ENCODE measurements at regions not wholly inside any gene's neighbourhood (a gene's known extent, or its start where the extent isn't known, plus 50 kb on each side); places are given as distances from the start of the nearest gene placed in this dataset.

- no peak overlapping the region for H3K4me3 ChIP-seq (ENCODE audit: low read depth, low read length)
- in situ Hi-C loops (cut with HindIII; ENCODE audit: low sequenced_read_pairs) = no loop called here
- TF ChIP-seq CTCF (IDR thresholded peaks at IDR 0.05; ENCODE audit: low read depth, low read length) = no peak
- DNase-seq (ENCODE audit: low read depth, low spot score) = no peak
Observed at GRCh38 chr1:239456788-239457187, 70.4 kb downstream of the CHRM3 start.

DNA sequence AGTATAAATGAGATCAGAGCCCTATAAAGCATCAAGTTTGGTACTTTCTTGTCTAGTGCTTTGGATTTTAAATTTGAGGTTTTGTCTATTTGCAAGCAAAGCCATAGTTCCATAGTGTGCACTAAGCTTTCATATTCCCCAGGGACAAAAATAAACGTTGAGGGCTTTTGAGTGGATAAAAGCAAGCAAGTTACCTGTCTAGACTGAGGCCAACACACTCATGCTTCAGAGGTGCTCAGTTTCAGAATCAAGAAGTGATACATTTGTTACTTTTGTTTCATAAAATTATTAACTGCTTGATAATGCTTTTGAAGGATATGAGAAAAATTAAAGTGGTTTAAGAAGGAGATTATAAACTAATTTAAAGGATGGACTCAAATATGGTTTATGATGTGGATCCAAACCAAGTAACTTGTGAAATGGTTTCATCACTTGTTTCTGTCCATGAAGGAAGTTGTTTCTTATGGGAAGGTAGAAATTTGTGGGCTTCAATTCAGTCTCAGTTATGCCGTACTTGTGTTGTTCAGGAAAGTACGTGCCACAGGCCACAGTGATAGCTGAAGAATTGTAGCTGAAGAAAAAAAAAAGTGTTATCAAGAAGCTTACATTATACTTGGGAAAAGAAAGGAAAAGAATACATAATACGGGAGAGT, 71.2 kb downstream of the CHRM3 start:
- no peak for TF ChIP-seq CTCF (IDR thresholded peaks at IDR 0.05; ENCODE audit: low read depth, low read length)
- in situ Hi-C loops (cut with HindIII; ENCODE audit: low sequenced_read_pairs) = no loop called here
- DNase-seq (ENCODE audit: low read depth, low spot score) = no peak
- H3K4me3 ChIP-seq (ENCODE audit: low read depth, low read length) = no peak overlapping the region

DNA sequence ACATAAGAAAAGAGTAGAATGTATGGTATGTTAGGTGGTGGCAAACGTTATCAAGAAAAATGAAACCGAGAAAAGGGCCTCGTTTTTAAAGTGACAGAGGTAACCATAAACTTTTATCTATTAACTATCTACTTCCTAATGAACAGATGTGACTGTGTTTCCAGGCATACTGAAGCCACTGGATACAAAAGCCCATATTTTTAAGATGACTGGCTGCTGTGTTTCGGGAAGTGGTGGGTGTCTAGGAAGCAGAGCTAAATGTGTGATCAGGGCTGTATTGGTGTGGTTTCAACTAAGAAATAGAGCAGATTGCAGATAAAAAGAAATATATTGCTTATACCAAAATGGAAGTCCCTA, 71.8 kb downstream of the CHRM3 start:
- in situ Hi-C loops (cut with HindIII; ENCODE audit: low sequenced_read_pairs) = no loop called here
- TF ChIP-seq CTCF (IDR thresholded peaks at IDR 0.05; ENCODE audit: low read depth, low read length) = no peak
- H3K4me3 ChIP-seq (ENCODE audit: low read depth, low read length) = no peak overlapping the region
- DNase-seq (ENCODE audit: low read depth, low spot score) = no peak

GRCh38 chr1:239467730-239468129, 81.4 kb downstream of the CHRM3 start:
- in situ Hi-C loops (cut with HindIII; ENCODE audit: low sequenced_read_pairs) = no loop called here
- DNase-seq (ENCODE audit: low read depth, low spot score) = no peak
- no peak overlapping the region for H3K4me3 ChIP-seq (ENCODE audit: low read depth, low read length)
- TF ChIP-seq CTCF (IDR thresholded peaks at IDR 0.05; ENCODE audit: low read depth, low read length) = no peak

- no peak overlapping the region for H3K4me3 ChIP-seq (ENCODE audit: low read depth, low read length)
- no peak for DNase-seq (ENCODE audit: low read depth, low spot score)
- in situ Hi-C loops (cut with HindIII; ENCODE audit: low sequenced_read_pairs) = no loop called here
- no peak for TF ChIP-seq CTCF (IDR thresholded peaks at IDR 0.05; ENCODE audit: low read depth, low read length)
Observed at GRCh38 chr1:239478069-239478468, 91.7 kb downstream of the CHRM3 start.

GRCh38 chr1:239483391-239483790, 97.0 kb downstream of the CHRM3 start:
- DNase-seq (ENCODE audit: low read depth, low spot score) = no peak
- no peak overlapping the region for H3K4me3 ChIP-seq (ENCODE audit: low read depth, low read length)
- no peak for TF ChIP-seq CTCF (IDR thresholded peaks at IDR 0.05; ENCODE audit: low read depth, low read length)
- in situ Hi-C loops (cut with HindIII; ENCODE audit: low sequenced_read_pairs) = no loop called here
